Hepatocyte (in vitro differentiated cells): ENCODE measurements at regions not wholly inside any gene's neighbourhood (a gene's known extent, or its start where the extent isn't known, plus 50 kb on each side); places are given as distances from the start of the nearest gene placed in this dataset.

Experiments
- EZH2 ChIP-seq: fragments of 200-600 bp; sonication (generic); IDR thresholded peaks from 2 replicates; pipeline ENCODE4 v1.6.1; 2016; ENCODE audit warnings: antibody characterized with exemption, mild to moderate bottlenecking, borderline replicate concordance
- EZH2phosphoT487 ChIP-seq: fragments of 200-600 bp; sonication (generic); IDR thresholded peaks from one replicate; pipeline ENCODE4 v1.6.1; 2018; ENCODE audit warnings: antibody characterized with exemption, mild to moderate bottlenecking, low read depth, moderate library complexity; ENCODE audit not compliant: unreplicated experiment, severe bottlenecking
- TF ChIP-seq, protein P1 (sequence below): fragments of 200-600 bp; sonication (generic); IDR thresholded peaks from 2 replicates; pipeline ENCODE4 v1.5.1; 2016; ENCODE audit warnings: antibody characterized with exemption, mild to moderate bottlenecking; ENCODE audit not compliant: poor library complexity

DNA sequence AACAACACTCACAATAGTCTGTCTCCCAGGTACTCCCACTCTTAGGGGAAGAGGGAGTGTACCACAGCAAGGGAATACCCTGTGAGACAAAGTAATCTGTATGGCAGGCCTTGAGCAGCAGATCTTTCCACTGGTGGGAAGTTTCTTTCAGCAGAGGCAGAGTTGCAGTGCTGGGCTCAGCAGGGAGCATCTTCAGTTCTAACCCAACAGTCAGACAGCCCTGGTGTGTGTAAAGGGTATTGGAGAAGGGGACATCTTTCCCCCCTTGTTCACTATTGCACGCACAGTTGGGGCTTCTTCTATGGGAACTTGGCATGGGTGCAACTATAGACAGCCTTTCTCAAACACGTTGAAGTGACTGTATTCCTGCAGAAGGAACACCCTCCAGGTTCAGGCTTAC lies 159.4 kb upstream of the DPT start:
- TF ChIP-seq, protein P1, sequence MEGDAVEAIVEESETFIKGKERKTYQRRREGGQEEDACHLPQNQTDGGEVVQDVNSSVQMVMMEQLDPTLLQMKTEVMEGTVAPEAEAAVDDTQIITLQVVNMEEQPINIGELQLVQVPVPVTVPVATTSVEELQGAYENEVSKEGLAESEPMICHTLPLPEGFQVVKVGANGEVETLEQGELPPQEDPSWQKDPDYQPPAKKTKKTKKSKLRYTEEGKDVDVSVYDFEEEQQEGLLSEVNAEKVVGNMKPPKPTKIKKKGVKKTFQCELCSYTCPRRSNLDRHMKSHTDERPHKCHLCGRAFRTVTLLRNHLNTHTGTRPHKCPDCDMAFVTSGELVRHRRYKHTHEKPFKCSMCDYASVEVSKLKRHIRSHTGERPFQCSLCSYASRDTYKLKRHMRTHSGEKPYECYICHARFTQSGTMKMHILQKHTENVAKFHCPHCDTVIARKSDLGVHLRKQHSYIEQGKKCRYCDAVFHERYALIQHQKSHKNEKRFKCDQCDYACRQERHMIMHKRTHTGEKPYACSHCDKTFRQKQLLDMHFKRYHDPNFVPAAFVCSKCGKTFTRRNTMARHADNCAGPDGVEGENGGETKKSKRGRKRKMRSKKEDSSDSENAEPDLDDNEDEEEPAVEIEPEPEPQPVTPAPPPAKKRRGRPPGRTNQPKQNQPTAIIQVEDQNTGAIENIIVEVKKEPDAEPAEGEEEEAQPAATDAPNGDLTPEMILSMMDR, result no peak
- TF ChIP-seq EZH2phosphoT487 (no peak), EZH2 (no peak)
